ENCODE measurements at regions not wholly inside any gene's neighbourhood (a gene's known extent, or its start where the extent isn't known, plus 50 kb on each side); places are given as distances from the start of the nearest gene placed in this dataset.
A peak's percentile ranks its signal among the peaks of the same experiment; 100 is the strongest.

DNA sequence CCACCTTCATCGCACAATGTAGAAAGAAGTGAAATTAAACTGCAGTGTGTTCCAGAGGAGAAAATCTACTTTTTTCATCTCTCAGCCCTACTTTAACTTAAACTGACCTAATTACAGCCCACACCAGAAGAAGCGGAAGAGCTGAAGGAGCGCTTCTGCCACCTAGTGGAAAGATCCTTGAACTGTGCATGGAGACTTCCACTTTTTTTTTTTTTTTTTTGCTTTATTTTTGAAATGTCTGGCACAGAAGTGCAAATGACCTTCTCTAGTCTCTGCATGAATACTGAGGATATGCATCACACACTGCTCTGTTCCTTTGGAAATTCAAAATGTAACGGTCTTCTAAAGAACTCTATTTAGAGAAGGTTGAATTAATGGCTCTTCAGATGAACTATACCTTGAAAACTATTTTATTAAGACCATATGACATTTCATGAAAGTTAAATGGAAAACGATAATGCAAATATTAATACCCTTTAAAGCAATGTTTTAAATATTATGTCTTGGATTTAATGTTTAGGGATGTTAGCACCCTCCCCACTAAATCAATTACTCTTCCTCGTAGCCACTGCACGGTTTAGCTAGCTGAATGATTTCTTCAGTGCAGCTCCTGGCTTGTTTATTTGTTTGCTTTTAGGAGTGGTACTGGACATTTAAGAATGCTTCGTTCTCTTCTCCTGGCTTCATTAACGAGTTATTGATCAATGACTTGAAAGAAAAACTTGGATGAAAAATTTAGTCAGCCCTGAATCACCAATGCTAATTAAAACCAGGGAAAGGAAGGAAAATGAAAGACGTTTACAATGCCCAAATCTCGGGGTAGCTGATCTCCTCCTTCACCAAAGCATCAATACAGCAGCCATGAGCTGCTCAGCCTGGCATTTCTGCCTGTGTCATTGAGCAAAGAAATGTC is 569.6 kb upstream of the GJE1 start:
- TF ChIP-seq, protein P1, sequence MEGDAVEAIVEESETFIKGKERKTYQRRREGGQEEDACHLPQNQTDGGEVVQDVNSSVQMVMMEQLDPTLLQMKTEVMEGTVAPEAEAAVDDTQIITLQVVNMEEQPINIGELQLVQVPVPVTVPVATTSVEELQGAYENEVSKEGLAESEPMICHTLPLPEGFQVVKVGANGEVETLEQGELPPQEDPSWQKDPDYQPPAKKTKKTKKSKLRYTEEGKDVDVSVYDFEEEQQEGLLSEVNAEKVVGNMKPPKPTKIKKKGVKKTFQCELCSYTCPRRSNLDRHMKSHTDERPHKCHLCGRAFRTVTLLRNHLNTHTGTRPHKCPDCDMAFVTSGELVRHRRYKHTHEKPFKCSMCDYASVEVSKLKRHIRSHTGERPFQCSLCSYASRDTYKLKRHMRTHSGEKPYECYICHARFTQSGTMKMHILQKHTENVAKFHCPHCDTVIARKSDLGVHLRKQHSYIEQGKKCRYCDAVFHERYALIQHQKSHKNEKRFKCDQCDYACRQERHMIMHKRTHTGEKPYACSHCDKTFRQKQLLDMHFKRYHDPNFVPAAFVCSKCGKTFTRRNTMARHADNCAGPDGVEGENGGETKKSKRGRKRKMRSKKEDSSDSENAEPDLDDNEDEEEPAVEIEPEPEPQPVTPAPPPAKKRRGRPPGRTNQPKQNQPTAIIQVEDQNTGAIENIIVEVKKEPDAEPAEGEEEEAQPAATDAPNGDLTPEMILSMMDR (IDR thresholded peaks at IDR 0.05; ENCODE audit: low read depth, low read length): peak; percentile 70
- TF ChIP-seq POLR2A (IDR thresholded peaks at IDR 0.05; ENCODE audit: extremely low read depth, insufficient read length): no peak
- no peak for TF ChIP-seq MYC (IDR thresholded peaks at IDR 0.05; ENCODE audit: low read depth, low read length)
- TF ChIP-seq, protein P2, sequence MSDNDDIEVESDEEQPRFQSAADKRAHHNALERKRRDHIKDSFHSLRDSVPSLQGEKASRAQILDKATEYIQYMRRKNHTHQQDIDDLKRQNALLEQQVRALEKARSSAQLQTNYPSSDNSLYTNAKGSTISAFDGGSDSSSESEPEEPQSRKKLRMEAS (IDR thresholded peaks at IDR 0.05; ENCODE audit: low read depth, low read length): no peak
